Trophoblast cell (in vitro differentiated cells and primary cell): ENCODE measurements at regions not wholly inside any gene's neighbourhood (a gene's known extent, or its start where the extent isn't known, plus 50 kb on each side); places are given as distances from the start of the nearest gene placed in this dataset.

ENCODE experiments used
- DNase-seq, 2 donors: peaks; one replicate each; pipeline ENCODE4 v3.0.0-alpha.2; 2016
- H2AFZ ChIP-seq: 2 replicates; pipeline ENCODE4 v1.6.1; 2013; ENCODE audit warnings: low read length, moderate library complexity, mild to moderate bottlenecking; ENCODE audit not compliant: insufficient read depth, poor library complexity
- H2AK5ac ChIP-seq: 2 replicates; pipeline ENCODE4 v1.6.1; 2013; ENCODE audit warnings: mild to moderate bottlenecking, low read length
- H2BK120ac ChIP-seq: 2 replicates; pipeline ENCODE4 v1.6.1; 2013; ENCODE audit warnings: low read length, mild to moderate bottlenecking, moderate library complexity; ENCODE audit not compliant: insufficient read depth, poor library complexity
- H2BK12ac ChIP-seq: 2 replicates; pipeline ENCODE4 v1.6.1; 2013; ENCODE audit warnings: mild to moderate bottlenecking, low read length, moderate library complexity
- H2BK5ac ChIP-seq: 2 replicates; pipeline ENCODE4 v1.6.1; 2013; ENCODE audit warnings: low read length, low read depth, moderate library complexity, mild to moderate bottlenecking; ENCODE audit not compliant: poor library complexity
- H3K14ac ChIP-seq: 2 replicates; pipeline ENCODE4 v1.6.1; 2013; ENCODE audit warnings: mild to moderate bottlenecking, low read length
- H3K18ac ChIP-seq: 2 replicates; pipeline ENCODE4 v1.6.1; 2013; ENCODE audit warnings: mild to moderate bottlenecking, low read length
- H3K23ac ChIP-seq: 2 replicates; pipeline ENCODE4 v1.6.1; 2013; ENCODE audit warnings: low read length
- H3K27ac ChIP-seq: 2 replicates; pipeline ENCODE4 v1.5.1; 2013; ENCODE audit warnings: low read depth, mild to moderate bottlenecking, inconsistent platforms, low read length, moderate library complexity
- H3K27me3 ChIP-seq: 2 replicates; pipeline ENCODE4 v1.6.1; 2013; ENCODE audit warnings: inconsistent platforms, mild to moderate bottlenecking, low read length, moderate library complexity; ENCODE audit not compliant: insufficient read depth
- H3K36me3 ChIP-seq, 2 experiments: 1 replicate in 1 of 2; 2 replicates in 1 of 2; pipeline ENCODE4 v1.6.1; 2013; ENCODE audit warnings: low read length in 2 of 2, mild to moderate bottlenecking in 2 of 2, moderate library complexity in 1 of 2; ENCODE audit not compliant: insufficient read depth in 2 of 2, control insufficient read depth in 1 of 2
- H3K4ac ChIP-seq: 2 replicates; pipeline ENCODE4 v1.6.1; 2013; ENCODE audit warnings: low read depth, mild to moderate bottlenecking, low read length, moderate library complexity
- H3K4me1 ChIP-seq, 2 experiments: 1 replicate in 1 of 2; 2 replicates in 1 of 2; pipeline ENCODE4 v1.6.1; 2013; ENCODE audit warnings: low read length in 2 of 2, mild to moderate bottlenecking in 2 of 2, moderate library complexity in 1 of 2; ENCODE audit not compliant: insufficient read depth in 2 of 2, control insufficient read depth in 1 of 2
- H3K4me2 ChIP-seq: 2 replicates; pipeline ENCODE4 v1.6.1; 2013; ENCODE audit warnings: inconsistent platforms, mild to moderate bottlenecking, low read length, moderate library complexity
- H3K4me3 ChIP-seq: 2 replicates; pipeline ENCODE4 v1.5.1; 2013; ENCODE audit warnings: mild to moderate bottlenecking, low read depth, low read length, inconsistent platforms
- H3K79me1 ChIP-seq: one replicate; pipeline ENCODE4 v1.6.1; 2013; ENCODE audit warnings: low read length
- H3K79me2 ChIP-seq: 2 replicates; pipeline ENCODE4 v1.6.1; 2013; ENCODE audit warnings: low read length, mild to moderate bottlenecking; ENCODE audit not compliant: control insufficient read depth, insufficient read depth, poor library complexity
- H3K9ac ChIP-seq: 2 replicates; pipeline ENCODE4 v1.6.1; 2013; ENCODE audit warnings: mild to moderate bottlenecking, low read length
- H3K9me3 ChIP-seq: 2 replicates; pipeline ENCODE4 v1.6.1; 2013; ENCODE audit warnings: low read depth, mild to moderate bottlenecking, control low read depth, inconsistent platforms, low read length; ENCODE audit not compliant: insufficient read depth
- H4K12ac ChIP-seq: 2 replicates; pipeline ENCODE4 v1.6.1; 2013; ENCODE audit warnings: low read depth, mild to moderate bottlenecking, low read length, moderate library complexity
- H4K8ac ChIP-seq: 2 replicates; pipeline ENCODE4 v1.6.1; 2013; ENCODE audit warnings: low read depth, mild to moderate bottlenecking, low read length, moderate library complexity
- H4K91ac ChIP-seq: one replicate; pipeline ENCODE4 v1.6.1; 2013; ENCODE audit warnings: low read depth, mild to moderate bottlenecking, low read length, moderate library complexity
- WGBS: extraction: QIAGEN DNeasy Blood & Tissue Kit; methylation state at CpG from one replicate; pipeline ENCODE4 v1.1.7; 2013; ENCODE audit warnings: missing lambda C conversion rate; ENCODE audit not compliant: insufficient read length, insufficient coverage; ENCODE audit errors: extremely low coverage; 5-methylcytosine and 5-hydroxymethylcytosine counted together

- no peak overlapping the region for H3K18ac ChIP-seq
- no peaks in the 10 kb centered on the region for H3K27me3 ChIP-seq
- whole genome bisulfite sequencing, result no CpG with 5 or more reads among the region's 3 CpGs
- no peak overlapping the region for H2BK12ac ChIP-seq
- H3K4me3 ChIP-seq, result no peak overlapping the region
- no peak overlapping the region for H3K4ac ChIP-seq
- DNase-seq, result no peak
- no peak overlapping the region for H3K4me2 ChIP-seq
- H2AFZ ChIP-seq, result no peak overlapping the region
- peaks cover 2% of the 10 kb centered on the region for H3K9me3 ChIP-seq
- H3K14ac ChIP-seq, result no peak overlapping the region
- no peak overlapping the region for H2BK5ac ChIP-seq
- H3K36me3 ChIP-seq, result no peaks in the 10 kb centered on the region
- no peaks in the 10 kb centered on the region for H3K79me2 ChIP-seq
- H3K23ac ChIP-seq, result no peak overlapping the region
- no peaks in the 10 kb centered on the region for H3K79me1 ChIP-seq
- no peak overlapping the region for H4K8ac ChIP-seq
- H2AK5ac ChIP-seq, result no peak overlapping the region
- no peak overlapping the region for H3K27ac ChIP-seq
- H4K91ac ChIP-seq, result no peak overlapping the region
- H3K9ac ChIP-seq, result no peak overlapping the region
- H2BK120ac ChIP-seq, result no peak overlapping the region
- H3K4me1 ChIP-seq, result no peaks in the 10 kb centered on the region
- H4K12ac ChIP-seq, result no peak overlapping the region
These were observed 917.1 kb upstream of the INTU start for GRCh38 chr4:126715681-126716080.

GRCh38 chr4:126718136-126718535 is 914.6 kb upstream of the INTU start:
- DNase-seq, result no peak
- Histone ChIP-seq H3K4ac (no peak overlapping the region), H4K8ac (no peak overlapping the region), H2AFZ (no peak overlapping the region), H3K4me3 (no peak overlapping the region), H3K27ac (no peak overlapping the region), H2AK5ac (no peak overlapping the region), H2BK5ac (no peak overlapping the region), H4K12ac (no peak overlapping the region), H3K18ac (no peak overlapping the region), H2BK120ac (no peak overlapping the region), H3K79me1 (no peaks in the 10 kb centered on the region), H2BK12ac (no peak overlapping the region), H3K4me1 (no peaks in the 10 kb centered on the region), H3K36me3 (no peaks in the 10 kb centered on the region), H4K91ac (no peak overlapping the region), H3K27me3 (no peaks in the 10 kb centered on the region), H3K9me3 (peaks cover 2% of the 10 kb centered on the region), H3K14ac (no peak overlapping the region), H3K9ac (no peak overlapping the region), H3K4me2 (no peak overlapping the region), H3K79me2 (no peaks in the 10 kb centered on the region), H3K23ac (no peak overlapping the region)
- WGBS, result no CpG with 5 or more reads among the region's 4 CpGs

GRCh38 chr4:126719852-126720251 is 912.9 kb upstream of the INTU start:
- no CpG with 5 or more reads among the region's 3 CpGs for WGBS
- Histone ChIP-seq H3K14ac (no peak overlapping the region), H2AK5ac (no peak overlapping the region), H3K79me1 (no peaks in the 10 kb centered on the region), H2BK12ac (no peak overlapping the region), H4K8ac (no peak overlapping the region), H3K4me2 (no peak overlapping the region), H3K9me3 (peaks cover 2% of the 10 kb centered on the region), H3K36me3 (no peaks in the 10 kb centered on the region), H3K4ac (no peak overlapping the region), H3K79me2 (no peaks in the 10 kb centered on the region), H2BK120ac (no peak overlapping the region), H2AFZ (no peak overlapping the region), H3K23ac (no peak overlapping the region), H3K18ac (no peak overlapping the region), H2BK5ac (no peak overlapping the region), H3K4me1 (no peaks in the 10 kb centered on the region), H4K91ac (no peak overlapping the region), H4K12ac (no peak overlapping the region), H3K27me3 (no peaks in the 10 kb centered on the region), H3K4me3 (no peak overlapping the region), H3K27ac (no peak overlapping the region), H3K9ac (no peak overlapping the region)
- DNase-seq, result no peak

GRCh38 chr4:126725906-126726305 is 906.9 kb upstream of the INTU start:
- no peaks in the 10 kb centered on the region for H3K27me3 ChIP-seq
- H3K4ac ChIP-seq, result no peak overlapping the region
- H3K9ac ChIP-seq, result no peak overlapping the region
- no peak overlapping the region for H2BK5ac ChIP-seq
- H3K14ac ChIP-seq, result no peak overlapping the region
- H4K8ac ChIP-seq, result no peak overlapping the region
- no peak overlapping the region for H3K23ac ChIP-seq
- no peak overlapping the region for H3K18ac ChIP-seq
- DNase-seq, result no peak
- H3K36me3 ChIP-seq, result no peaks in the 10 kb centered on the region
- no peaks in the 10 kb centered on the region for H3K79me1 ChIP-seq
- no peak overlapping the region for H2AFZ ChIP-seq
- H3K9me3 ChIP-seq, result no peaks in the 10 kb centered on the region
- no peaks in the 10 kb centered on the region for H3K4me1 ChIP-seq
- no peak overlapping the region for H3K4me3 ChIP-seq
- no peak overlapping the region for H3K4me2 ChIP-seq
- no peak overlapping the region for H2AK5ac ChIP-seq
- no peak overlapping the region for H3K27ac ChIP-seq
- no peak overlapping the region for H4K12ac ChIP-seq
- H2BK120ac ChIP-seq, result no peak overlapping the region
- H3K79me2 ChIP-seq, result no peaks in the 10 kb centered on the region
- no peak overlapping the region for H2BK12ac ChIP-seq
- H4K91ac ChIP-seq, result no peak overlapping the region
